Keratinocyte (primary cell): ENCODE measurements at regions not wholly inside any gene's neighbourhood (a gene's known extent, or its start where the extent isn't known, plus 50 kb on each side); places are given as distances from the start of the nearest gene placed in this dataset.
"Not testable (repeated sequence)": the region's sequence is repeated elsewhere in the genome, so short reads cannot be mapped to it uniquely, and the experiment has no call there.

Experiments
- CTCF ChIP-seq, 3 experiments: IDR thresholded peaks in 1 of 3; conservative IDR thresholded peaks in 1 of 3; optimal IDR thresholded peaks in 1 of 3; 2 replicates in 2 of 3; 3 replicates in 1 of 3; pipeline versions ENCODE3 to v1.5.1; 2011; ENCODE audit warnings: low read length in 3 of 3, mild to moderate bottlenecking in 3 of 3, moderate library complexity in 2 of 3, control low read depth in 1 of 3, inconsistent platforms in 1 of 3; ENCODE audit not compliant: insufficient read depth in 2 of 3; ENCODE audit errors: extremely low read depth in 1 of 3
- EZH2 ChIP-seq: IDR thresholded peaks from one replicate; pipeline ENCODE4 v1.6.1; 2012; ENCODE audit warnings: inconsistent platforms, mild to moderate bottlenecking, low read length, moderate library complexity

GRCh38 chrX:81412857-81413256, 211.0 kb downstream of the SH3BGRL start:
- not testable (repeated sequence) for TF ChIP-seq CTCF (optimal IDR thresholded peaks at IDR 0.05 in 1 of 3, IDR thresholded peaks at IDR 0.05 in 1 of 3, conservative IDR thresholded peaks at IDR 0.05 in 1 of 3; ENCODE audit: extremely low read depth in 1 of 3, insufficient read depth in 2 of 3, low read length in 3 of 3); EZH2
